ENCODE measurements at regions not wholly inside any gene's neighbourhood (a gene's known extent, or its start where the extent isn't known, plus 50 kb on each side); places are given as distances from the start of the nearest gene placed in this dataset.

GRCh38 chr10:131403936-131404335, 92.4 kb upstream of the TCERG1L start:
- TF ChIP-seq CTCF (IDR thresholded peaks at IDR 0.05) (no peak), POLR2AphosphoS5 (IDR thresholded peaks at IDR 0.05) (no peak)

All from gastroesophageal sphincter (tissue), 3 donors.